ENCODE measurements at regions not wholly inside any gene's neighbourhood (a gene's known extent, or its start where the extent isn't known, plus 50 kb on each side); places are given as distances from the start of the nearest gene placed in this dataset.
"Not testable (repeated sequence)": the region's sequence is repeated elsewhere in the genome, so short reads cannot be mapped to it uniquely, and the experiment has no call there.

DNA sequence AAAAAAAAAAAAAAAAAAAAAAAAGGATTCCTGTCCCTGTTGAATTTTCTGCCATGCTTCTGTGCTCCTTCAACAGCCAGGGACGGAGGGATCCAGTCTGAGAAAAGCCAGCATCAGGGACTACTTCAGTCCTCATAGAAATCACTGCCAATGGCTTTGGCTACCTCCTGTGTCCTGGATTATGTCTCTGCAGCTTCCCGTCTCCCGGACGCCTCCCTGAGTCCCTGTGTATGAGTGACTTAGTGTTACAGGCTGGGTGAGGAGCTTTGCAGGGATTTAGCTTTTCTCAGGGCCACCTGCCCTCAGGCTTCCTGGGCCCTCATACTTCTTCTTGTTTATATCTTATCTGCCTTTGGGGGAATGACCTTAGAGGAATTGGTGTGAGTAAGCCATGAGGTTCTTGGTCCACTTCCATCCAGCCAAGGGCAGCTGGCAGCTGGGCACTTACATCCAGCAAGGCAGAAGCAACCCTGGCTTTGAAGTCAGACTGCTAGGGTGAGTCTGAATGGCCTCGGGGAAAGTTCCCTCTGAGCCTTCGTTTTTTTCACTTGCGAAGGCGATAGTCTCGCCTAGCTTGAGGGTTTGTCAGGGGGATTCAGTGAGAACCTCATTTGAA, 83.6 kb upstream of the CRYM start:
- DNase-seq, result not testable (repeated sequence)

DNA sequence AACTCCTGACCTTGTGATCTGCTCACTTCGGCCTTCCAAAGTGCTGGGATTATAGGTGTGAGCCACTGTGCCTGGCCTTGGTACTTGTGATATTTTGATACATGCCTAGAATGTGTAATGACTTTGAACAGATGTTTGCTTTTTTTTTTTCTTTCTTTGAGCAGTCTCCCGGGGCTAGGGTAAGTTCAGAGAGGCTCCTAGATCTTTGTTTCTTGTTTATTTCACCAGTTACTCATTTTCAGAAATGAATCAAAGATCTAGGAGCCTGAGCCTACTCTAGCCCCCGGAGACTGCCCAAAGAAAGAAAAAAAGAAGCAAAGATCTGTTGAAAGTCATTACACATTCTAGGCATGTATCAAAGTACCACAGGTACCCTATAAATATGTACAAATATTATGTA, 83.0 kb upstream of the CRYM start:
- DNase-seq, result not testable (repeated sequence)

DNA sequence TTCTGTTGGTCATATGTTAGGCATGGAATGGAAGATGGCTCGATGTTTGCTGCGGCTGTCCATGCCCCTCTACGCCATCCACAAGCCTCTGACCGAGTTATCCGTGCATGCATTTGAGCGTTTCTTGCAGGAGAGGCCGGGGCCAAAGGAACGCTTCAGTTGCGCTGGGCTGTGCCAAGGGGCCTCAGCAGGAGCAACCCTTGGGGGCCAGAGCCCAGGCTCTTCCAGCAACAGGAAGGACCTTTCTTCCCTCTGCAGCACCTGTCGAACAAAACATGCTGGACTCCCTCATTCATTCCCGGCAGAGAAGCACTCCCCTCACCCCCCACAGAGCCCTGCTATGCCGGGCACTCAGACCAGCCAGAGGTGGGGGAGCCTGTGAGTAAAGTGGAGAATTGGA, 81.4 kb upstream of the CRYM start:
- not testable (repeated sequence) for DNase-seq

DNA sequence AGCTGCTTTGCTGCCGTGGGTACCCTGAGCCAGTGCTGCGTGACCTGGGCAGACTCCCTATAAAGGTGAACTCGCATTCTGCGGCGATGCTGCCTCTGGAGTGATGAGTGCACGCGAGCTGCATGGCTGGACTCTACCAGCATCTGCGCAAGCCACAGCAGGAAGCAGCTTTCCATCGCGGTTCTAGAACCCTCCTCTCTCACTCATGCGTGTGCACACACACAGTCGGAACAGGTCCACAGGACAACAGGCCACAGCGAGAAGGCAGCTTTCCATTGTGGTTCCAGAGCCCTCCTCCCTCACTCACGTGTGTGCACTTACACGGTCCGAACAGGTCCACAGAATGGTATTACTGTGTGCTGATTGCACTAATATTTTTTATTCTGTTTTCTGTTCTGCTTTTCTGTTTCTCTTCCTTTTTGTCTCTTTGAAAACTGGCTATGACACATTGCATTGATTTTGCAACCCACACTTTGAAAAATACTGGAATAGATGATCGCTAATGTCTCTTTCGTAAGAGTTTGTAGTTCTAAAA, 80.2 kb upstream of the CRYM start:
- DNase-seq, result not testable (repeated sequence)

DNA sequence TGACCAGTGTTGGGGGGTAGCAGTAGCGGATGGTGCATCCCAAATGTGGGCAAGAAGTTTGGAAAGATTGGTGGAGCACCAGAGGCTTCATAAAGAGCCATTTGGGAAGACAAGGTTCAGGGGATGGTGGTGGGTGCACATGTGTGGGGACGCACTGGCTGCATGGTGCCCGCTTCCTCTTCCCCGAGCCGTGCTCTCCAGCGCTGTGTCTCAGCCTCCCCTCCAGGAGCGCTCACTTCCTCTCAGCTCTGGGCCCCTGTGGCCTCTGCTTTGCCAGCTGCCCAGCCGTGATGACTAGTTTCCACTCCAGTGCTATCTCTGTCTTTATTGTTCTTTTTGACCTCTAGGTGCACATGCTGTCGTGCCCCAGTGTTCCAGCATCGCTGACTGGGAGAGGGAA, 78.2 kb upstream of the CRYM start:
- not testable (repeated sequence) for DNase-seq

DNA sequence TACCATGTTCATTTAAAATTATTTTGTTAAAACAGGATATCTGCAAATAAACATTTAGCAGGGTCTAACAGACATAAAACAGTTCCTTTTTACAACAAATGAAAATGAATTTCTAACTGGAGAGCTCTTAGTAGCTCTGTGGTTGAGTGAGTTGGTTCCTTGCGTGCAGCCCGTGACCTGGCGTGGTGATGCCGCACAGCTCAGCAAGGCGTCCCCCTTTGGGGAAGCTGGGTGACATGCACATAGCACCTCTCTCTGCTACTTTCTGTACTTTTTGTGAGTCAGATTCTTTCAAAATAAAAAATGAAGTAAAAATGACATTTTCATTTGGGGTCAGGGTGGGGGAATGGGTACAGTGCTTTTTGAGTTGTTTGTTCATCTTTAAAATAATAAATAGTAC, 73.3 kb upstream of the CRYM start:
- not testable (repeated sequence) for DNase-seq

DNA sequence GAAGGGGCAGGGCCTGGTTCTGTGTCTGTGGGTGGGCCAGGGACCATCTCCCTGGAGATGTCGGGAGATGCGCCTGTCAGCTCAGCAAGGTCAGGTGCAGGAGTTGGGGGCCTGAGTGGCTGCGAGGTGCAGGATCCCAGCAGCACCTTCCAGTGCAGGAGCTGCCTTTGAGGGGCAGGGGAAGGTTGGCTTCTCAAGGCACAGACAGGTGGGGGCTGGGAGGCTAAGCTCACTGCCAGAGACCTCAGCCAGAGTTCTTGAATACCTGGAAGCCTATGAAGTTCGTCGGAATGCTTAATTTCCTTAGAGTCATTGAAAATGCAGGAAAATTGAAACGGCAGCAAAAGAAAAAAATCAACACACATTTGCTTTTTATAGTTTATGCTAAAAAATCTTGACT, 72.8 kb upstream of the CRYM start:
- DNase-seq, result not testable (repeated sequence)

DNA sequence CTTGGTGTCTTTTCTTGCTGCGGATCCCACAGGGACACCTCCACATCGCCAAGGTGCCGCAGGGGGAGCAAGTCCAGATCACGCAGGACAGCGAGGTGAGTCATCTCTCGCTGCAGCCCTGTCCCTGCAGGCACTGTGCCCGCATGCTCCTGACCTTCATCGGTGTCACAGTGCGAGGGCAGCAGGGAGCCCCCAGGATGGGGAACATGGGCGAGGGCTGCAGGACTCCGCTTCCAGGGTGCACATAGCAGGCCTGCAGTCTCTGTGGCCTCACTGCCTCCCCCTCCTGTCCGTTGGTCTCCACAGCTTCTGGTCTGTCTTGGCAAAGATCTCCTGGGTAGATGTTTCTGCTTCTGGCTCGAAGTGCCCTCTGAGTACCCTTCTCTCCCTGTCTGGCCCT, 71.2 kb upstream of the CRYM start:
- DNase-seq, result not testable (repeated sequence)

DNA sequence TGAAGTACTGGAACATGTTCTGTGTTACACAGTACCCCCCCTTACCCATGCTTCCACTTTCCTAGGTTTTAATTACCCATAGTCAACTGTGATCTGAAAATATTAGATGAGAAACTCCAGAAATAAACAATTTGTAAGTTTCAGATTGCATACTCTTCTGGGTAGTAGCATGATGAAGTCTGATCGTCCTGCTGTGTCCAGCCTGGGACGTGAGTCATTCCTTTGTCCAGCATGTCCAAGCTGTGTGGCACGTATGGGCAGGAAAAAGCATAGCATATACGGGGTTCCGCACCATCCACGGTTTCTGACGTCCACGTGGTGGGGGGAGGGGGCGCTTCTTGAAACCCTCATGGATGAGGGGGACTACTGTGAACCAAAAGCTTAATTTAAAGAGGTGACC, 70.7 kb upstream of the CRYM start:
- not testable (repeated sequence) for DNase-seq

DNA sequence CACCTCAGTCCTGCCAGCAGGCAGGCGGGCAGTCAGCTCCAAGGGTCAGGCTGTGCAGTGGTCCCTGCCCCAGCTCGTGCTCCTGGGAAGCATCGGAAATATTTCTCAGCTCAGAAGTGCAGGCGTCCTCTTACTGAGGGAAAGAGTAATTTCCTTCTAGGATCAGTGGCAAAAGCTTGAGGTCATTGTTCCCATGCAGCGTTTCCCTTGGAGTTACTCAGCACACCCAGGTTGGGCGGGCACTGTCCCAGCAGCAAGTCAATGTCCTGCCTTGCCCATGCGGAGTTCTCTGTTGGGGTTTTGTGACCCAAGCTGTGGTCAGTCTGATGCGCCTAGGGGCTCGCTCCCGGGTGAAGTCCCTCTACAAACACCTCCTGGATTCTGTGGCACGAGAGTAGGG, 69.4 kb upstream of the CRYM start:
- not testable (repeated sequence) for DNase-seq

DNA sequence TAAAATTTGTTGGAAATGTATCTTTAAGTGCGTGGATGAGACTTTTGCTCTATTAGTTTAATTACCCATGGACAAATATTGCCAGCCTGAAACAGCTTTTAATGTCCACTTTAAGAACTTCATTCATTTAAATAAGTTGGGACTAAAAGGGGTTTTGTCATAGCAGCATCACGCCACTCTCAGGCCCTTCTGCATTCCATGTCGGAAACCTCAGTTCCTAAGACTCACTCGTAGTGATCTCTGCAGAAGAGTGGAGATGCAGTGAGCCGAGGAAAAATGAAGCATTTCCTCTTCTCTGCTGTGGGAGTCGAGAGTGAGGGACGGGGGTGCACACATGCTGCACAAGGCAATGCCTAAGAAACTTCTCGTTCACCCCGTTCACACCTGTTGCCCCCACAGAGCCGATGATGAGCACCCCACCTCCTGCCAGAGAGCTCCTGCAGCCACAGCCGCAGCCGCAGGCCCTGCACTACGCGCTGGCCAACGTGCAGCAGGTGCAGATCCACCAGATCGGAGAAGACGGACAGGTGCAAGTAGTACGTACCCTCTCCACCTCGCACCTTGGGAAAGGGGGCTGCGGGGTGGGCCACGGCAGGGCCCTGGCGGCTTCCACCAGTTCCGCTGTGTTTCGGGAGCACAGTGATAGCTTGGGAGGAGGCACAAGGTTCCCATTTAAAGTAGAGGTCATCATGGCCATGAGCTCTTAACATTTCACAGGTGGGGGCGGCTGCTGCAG, 68.8 kb upstream of the CRYM start:
- not testable (repeated sequence) for DNase-seq

DNA sequence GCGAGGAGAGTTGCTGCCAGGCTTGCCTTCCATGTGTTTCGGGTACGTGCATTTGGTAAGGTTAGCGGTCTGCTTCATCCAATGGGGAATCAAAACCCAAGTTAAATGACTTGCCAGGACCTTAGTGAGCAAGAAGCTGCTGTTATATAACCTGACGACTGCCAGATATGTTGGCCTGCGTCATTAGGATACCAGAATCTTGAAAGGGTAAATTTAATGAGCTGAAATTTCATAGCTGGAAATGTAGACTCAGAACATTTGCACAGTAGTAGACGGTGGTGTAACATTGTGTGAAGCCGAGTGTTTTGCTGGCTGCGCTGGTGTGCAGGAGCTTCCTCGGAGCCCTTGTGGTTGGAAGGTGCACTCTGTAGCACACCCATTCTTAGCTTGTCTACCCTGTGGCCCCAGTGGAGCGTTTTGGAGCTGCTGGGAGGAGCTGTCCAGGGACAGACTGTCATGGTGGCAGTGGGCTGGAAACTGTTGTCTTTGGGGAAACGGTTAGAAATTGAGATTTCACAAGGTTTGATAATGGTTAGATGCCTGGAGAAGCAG, 66.3 kb upstream of the CRYM start:
- not testable (repeated sequence) for DNase-seq

DNA sequence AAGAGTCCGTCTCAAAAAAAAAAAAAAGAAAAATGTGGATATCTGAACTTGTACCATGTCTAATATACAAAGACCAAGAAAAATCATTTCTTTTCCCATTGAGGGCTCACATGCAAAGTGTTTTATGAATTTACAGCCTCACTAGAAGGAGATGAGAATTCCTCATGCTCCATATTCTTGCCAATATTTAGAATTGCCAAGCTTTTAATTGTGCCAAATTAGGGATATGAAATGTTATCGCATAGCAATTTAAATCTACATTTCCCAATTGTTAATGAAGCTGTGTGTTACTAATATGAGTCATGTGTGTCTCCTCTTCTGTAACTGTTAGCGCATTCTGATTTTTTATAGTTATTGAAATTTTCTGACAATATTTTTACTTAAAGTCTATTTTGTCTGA, 63.0 kb upstream of the CRYM start:
- DNase-seq, result no peak

DNA sequence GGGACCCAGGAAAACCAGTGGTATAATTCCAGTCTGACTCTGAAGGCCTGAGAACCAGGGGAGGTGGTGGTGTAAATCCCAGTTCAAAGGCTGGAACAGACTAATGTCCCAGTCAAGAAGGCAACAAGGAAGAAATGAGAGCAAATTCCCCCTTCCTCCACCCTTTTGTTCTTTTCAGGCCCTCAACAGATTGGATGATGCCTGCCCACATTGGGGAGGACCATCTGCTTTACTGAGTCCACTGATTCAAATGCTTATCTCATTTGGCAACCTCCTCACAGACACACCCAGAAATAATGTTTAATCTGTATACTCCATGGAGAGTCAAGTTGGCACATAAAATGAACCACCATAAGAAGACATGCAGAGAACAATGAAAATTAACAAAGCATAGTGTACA, 61.9 kb upstream of the CRYM start:
- no peak for DNase-seq

DNA sequence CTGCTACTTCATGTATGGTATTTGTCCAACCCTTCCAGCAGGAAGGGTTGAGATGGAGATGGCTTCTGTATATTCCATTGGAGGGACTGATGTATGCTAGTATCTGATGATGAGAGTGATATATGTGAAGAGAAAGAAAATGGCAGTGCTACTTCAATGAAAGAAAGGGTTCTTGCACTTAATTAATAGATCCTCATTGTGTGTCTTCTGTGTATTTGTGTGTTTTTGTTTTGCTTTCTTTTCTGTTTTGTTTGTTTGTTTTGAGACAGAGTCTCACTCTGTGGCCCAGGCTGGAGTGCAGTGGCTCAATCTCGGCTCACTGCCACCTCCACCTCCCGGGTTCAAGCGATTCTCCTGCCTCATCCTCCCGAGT, 61.2 kb upstream of the CRYM start:
- no peak for DNase-seq

DNA sequence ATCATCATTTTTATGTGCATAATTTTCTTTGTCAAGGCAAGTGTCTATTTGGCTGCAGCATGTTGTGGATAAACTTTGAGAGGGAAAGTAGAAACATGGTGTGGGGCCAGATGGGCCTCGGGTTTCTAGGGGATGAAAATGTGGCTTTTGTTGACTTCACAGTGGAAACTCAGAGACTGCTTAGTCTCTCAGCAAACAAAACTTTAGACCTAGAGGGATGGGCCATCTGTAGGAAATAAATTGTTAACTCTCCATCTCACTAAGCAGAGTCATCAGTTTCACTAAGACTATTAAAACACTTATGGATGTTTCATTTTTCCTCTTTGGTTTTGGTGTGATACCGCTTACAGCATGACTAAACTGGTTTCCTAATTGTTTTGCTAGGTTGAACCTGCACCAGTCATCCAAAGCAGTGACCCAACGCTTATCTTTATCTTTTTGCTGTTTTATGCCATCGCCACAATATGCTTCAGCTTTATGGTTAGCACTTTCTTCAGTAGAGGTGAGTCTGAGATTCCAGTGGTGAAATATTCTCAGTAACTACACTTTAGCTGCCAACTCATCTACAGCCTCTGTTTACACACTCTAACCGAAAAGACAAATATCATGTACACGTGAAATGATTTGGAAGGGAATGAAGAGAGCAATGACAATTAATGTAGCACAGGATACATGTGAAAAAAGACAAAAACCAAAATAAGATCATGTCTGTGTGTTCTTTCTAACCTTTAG, 60.6 kb upstream of the CRYM start:
- DNase-seq, result no peak

DNA sequence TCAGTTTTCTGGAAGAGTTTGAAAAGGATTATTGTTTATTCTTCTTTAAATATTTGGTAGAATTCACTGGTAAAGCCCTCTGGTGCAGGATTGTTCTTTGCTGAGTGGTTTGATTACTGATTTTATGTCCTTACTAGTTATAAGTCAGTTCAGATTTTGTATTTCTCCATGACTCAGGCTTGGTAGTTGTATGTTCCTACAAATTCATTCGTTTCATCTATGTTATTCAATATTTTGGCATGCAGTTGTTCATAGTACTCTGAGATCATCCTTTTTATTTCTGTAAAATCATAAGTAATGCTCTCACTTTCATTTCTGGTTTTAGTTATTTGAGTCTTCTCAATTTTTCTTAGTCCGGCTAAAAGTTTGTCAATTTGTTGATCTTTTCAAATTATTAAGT, 58.1 kb upstream of the CRYM start:
- no peak for DNase-seq

DNA sequence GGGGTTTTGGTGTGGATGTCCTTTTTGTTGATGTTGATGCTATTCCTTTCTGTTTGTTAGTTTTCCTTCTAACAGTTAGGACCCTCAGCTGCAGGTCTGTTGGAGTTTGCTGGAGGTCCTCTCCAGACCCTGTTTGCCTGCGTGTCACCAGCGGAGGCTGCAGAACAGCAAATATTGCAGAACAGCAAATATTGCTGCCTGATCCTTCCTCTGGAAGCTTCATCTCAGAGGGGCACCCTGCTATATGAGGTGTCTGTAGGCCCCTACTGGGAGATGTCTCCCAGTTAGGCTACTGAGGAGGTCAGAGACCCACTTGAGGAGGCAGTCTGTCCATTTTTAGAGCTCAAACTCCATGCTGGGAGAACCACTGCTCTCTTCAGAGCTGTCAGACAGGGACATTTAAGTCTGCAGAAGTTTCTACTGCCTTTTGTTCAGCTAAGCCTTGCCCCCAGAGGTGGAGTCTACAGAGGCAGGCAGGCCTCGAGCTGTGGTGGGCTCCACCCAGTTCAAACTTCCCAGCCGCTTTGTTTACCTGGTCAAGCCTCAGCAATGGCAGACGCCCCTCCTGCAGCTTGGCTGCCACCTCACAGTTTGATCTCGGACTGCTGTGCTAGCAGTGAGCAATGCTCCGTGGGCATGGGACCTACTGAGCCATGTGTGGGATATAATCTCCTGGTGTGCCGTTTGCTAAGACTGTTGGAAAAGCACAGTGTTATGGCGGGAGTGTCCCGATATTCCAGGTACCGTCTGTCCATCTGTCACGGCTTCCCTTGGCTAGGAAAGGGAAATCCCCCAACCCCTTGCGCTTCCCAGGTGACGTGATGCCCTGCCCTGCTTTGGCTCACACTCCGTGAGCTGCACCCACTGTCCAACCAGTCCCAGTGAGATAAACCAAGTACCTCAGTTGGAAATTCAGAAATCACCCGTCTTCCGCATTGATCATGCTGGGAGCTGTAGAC, 56.4 kb upstream of the CRYM start:
- not testable (repeated sequence) for DNase-seq

DNA sequence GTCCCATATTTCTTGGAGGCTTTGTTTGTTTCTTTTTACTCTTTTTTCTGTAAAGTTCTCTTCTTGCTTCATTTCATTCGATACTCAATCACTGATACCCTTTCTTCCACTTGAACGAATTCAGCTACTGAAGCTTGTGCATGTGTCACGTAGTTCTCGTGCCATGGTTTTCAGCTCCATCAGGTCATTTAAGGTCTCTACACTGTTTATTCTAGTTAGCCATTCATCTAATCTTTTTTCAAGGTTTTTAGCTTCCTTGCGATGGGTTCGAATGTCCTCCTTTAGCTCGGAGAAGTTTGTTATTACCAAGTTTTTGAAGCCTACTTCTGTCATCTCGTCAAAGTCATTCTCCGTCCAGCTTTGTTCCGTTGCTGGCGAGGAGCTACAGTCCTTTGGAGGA, 55.6 kb upstream of the CRYM start:
- DNase-seq, result not testable (repeated sequence)

All from stimulated activated CD4-positive, alpha-beta T cell treated with anti-CD3 and anti-CD28 coated beads, Interleukin-15, amount 100 ng/mL, for 24 hours (primary cell).